SH-SY5Y (cell line): ENCODE measurements at regions not wholly inside any gene's neighbourhood (a gene's known extent, or its start where the extent isn't known, plus 50 kb on each side); places are given as distances from the start of the nearest gene placed in this dataset.

Experiments
- GATA2 ChIP-seq: IDR thresholded peaks from 2 replicates; pipeline ENCODE4 v1.6.1; 2011; ENCODE audit warnings: mild to moderate bottlenecking, low read depth, low read length
- GATA3 ChIP-seq: IDR thresholded peaks from 2 replicates; pipeline ENCODE4 v1.6.1; 2011; ENCODE audit warnings: low read depth, mild to moderate bottlenecking, low read length, moderate library complexity

DNA sequence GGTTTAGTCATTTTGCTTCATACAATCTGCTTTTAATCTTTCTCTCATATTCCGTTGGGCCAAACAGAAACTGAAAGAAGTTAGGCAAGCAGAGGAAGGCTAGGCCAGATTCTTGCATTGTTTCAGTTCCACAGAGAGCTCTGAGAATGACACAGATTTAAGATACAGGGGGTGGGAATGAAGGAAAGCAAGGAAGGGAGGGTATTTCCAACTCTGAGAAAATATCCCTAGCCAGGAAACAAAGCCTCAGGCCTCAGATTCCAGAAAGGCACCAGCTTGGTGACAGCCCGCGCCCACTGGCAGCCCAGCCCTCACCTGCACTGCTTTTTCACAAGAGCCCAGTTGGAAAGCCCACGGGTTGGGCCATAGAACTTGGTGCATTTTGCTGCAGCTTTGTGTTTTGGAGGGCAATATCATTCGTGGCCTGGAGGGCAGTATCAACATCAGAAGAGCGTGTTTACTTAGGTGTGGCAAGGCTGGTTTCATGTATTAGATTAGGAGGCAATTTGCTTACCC, 63.5 kb downstream of the ENC1 start:
- TF ChIP-seq GATA2, result no peak
- TF ChIP-seq GATA3, result no peak

DNA sequence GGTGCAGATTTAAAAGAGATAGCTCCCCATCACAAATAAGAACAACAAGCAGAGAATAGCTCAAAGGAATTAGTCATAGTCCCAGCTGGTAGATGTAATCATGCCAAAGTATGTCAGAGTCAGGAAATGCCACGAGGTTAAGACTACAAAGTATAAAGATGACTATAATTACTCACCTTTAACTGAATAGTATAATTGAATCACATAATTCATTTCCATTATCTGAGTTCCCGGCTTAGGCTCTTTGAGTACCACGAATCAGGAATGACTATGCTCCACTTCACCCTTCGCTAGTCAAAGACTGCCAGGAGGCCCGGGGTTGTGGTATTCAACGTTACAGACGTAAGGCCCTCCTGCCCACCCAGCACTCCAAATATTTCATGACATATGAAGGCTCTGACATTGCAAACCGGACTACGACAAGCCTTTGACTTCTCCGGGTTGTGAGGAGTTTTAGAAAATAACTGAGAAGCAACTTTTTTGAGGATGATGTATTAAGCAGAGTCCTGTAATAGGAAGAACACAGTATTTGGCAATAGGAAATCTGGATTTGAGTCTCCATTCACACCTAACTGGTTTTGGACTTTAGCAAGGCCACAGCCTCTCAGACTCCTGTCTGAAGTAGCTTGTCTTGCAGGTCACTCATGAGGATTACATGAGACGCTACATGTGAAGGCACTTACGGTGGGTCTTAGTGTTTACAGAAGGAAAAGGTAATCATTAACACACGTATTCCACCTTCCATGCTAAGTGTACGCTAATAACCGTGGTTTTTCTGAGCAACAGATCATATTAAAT, 64.6 kb downstream of the ENC1 start:
- no peak for TF ChIP-seq GATA2
- no peak for TF ChIP-seq GATA3

DNA sequence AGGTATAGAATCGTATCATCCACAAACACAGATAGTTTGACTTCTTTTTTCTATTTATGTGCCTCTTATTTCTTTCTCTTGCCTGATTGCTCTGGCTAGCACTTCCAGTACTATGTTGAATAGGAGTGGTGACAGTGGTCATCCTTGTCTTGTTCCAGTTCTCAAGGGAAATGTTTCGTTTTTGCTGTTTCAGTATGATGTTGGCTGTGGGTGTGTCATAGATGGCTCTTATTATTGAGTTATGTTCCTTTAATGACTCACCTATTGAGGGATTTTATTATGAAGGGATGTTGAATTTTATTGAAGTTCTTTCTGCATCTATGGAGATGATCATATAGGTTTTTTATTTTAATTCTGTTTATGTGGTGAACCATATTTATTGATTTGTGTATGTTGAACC, 70.3 kb downstream of the ENC1 start:
- TF ChIP-seq GATA2 (no peak), GATA3 (no peak)

DNA sequence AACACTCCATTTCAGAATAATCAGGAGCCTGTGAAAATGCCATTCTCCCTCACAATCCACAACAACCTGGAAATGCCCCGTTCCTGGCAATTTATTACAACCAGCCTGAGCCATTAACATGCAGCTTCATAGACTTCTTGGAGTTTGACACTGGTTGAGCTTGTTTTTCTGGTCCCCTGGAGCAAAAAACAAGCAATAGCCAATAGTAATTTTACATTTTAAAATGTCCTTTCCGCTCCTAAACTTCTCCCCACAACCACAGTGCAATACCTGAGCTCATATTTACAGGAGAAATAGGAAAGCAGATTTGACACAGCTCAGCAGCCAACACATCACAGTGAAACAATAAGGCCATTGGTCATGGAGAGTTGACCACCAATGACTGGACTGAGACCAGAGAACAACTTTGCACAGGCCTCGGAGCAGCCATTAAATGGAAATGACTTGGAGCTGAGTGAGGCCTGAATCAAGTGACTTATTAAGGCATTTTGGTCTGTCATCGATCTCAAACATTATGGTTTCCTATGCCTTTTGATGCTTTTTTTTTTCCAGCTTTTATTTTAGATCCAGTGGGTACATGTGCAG, 73.0 kb downstream of the ENC1 start:
- no peak for TF ChIP-seq GATA3
- TF ChIP-seq GATA2, result no peak

DNA sequence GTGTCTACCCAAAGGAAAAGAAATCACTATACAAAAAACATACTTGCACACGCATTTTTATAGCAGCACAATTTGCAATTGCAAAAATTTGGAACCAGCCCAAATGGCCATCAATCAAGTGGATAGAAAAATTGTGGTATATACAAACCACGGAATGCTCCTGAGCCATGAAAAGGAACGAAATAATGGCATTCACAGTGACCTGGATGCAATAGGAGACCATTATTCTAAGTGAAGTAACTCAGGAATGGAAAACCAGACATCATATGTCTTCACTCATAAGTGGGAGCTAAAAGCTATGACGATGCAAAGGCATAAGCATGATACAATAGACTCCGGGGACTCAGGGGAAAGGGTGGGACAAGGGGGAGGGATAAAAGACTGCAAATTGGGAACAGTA, 78.4 kb downstream of the ENC1 start:
- no peak for TF ChIP-seq GATA3
- TF ChIP-seq GATA2, result no peak

DNA sequence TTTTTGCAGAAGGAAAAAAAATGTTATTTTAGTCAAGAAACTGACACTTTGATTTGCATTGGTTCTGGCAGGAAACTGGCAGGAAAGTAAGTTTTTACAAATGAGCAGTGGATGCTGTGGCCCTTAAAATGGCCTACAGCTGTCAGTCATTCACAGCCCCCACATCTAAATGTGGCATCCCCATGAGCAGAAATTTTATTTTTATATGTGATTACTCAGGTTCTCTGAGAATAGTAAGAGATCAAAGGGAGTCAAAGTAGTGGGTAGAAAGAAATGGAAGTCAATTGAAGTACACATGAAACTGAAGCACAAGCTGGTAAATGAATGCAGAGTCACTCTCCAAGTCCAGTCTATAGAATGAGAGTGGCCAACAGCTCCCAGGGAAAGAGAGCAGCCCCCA, 80.3 kb downstream of the ENC1 start:
- no peak for TF ChIP-seq GATA3
- TF ChIP-seq GATA2, result no peak

DNA sequence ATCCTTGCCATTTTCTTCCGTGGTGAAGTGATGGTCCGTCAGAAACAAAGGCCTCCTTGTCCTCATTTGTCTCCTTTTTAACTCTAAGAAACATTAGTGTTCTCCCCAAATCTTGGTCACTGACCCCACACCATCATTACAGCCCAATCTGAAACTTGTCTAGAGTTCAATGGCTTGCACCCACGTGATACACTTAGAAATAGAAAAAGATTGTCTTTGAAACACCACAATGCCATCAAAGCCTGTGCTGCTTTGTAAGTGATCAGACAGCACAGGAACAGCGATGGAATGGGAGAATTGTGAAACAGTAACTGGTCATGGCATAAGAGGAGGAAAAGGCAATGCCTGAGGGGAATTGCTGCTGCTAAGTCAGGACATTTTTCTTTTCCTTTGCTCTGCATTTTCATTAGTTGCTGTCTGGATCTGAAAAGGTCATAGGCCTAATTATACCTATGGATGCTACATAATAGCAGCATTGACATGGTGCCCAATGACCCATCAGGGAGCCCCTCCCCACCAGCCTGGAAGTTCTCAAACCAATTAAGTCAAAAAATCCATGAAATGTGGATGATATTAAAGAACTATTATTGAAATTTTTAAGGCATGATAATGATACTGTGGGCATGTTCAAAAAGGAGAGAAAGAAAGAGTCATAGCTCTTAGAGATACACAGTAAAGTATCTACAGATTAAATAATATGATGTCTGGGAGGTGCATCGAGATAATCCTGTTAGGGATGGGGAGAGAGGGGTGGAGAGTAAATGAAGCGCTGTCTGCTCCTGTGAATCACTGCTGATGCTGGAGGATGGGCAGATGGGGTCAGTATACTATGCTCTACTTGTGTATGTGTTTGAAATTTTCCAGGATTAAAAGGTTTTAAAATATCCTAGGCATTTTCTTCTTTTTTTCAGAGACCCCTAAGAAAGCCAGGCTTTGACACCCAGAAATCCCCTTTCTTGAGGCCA, 83.6 kb downstream of the ENC1 start:
- TF ChIP-seq GATA2 (no peak), GATA3 (no peak)

DNA sequence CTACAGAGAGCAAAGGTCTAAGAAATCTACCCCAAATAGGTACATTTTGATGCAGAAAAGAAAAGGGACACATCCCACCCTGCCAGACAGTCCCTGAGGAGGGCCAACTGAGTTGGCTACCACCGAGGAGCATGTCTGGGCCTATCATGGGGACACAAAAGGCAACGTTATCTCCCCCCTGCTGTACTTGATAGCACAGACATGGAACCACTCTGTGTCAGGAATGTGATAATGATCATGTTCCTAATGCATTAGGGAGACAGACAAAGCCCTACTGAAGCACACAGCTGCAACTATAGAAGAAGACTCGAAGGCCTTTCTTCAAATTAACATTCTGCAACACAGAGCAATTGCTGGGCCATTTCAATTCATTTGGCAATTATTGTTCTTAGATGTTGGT, 84.5 kb downstream of the ENC1 start:
- TF ChIP-seq GATA3 (peak; percentile 28; the same call in 1 of the 2 replicates), GATA2 (peak; percentile 51; the same call in 1 of the 2 replicates)

DNA sequence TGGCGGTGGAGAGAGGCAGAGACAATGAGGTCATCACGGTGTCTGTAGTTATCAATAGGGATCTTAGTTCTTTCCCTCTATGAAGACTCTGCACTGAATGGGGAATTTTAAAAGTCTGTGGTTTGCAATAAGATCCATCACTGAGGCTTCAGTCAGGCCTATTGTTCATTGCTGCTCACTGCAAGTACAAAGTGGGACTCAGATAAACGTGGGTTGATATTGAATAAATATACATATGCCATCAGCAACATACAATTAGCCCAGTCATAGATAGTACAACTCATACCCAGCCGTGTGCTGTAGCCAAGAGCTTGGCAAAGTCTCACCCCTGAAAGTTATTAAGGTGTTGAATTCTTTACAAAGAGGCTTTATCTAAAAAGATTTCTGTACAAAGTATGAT, 88.4 kb downstream of the ENC1 start:
- TF ChIP-seq GATA2 (no peak), GATA3 (no peak)

DNA sequence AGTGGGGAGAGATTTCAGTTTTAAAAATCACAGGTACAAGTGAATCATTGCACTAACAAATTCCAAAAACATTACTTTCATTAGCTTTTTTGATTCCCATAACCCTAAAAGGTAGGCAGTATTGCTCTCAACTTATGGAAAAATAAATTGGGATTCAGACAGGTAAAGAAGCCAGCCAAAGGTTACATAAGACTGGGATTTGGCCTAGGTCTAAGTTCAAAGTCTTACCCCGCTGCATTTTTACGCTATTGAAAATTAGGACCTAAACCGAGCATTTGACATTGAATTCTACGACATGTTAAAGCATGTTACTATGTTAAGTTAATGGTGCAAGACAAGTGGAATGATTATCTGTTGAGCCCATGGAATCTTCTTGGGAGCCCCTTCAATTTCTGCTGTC, 89.6 kb downstream of the ENC1 start:
- TF ChIP-seq GATA2, result no peak
- no peak for TF ChIP-seq GATA3

DNA sequence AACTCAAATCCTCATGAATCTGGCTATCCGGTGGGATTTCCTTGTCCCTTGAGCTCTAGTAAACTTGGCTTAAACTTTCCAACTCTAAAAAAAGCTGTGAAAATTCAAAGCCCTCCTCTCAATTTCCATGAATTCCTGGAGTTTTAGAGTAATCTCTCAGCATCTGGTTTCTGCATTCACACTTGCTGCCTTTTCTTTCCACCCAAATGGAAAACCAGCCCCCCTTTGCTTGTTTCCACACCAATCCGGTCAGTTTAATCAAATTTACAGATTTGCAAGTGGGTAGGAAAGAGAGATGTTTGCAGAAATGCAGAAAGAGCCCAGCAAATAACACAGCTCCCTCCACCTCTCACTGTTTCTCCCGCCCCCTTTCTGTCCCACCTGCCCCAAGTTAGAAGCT, 91.1 kb downstream of the ENC1 start:
- no peak for TF ChIP-seq GATA2
- no peak for TF ChIP-seq GATA3

DNA sequence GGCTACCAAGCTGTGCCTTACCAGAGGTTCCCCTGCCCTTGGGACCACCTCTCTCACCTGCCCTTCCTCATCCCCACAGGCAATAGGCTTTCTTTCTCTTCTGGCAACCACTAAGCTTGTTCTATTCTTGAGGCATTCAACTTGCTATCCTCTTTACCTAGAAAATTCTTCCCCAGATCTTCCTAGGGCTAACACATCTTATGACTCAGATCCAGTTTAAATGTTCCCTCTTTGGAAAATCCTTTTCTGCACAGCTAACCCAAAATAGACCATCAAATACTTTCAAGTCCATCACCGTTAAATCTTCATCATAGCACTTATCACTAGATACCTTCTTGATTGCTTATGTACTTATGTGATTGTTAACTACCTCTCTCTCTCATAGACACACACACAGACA, 93.7 kb downstream of the ENC1 start:
- no peak for TF ChIP-seq GATA3

DNA sequence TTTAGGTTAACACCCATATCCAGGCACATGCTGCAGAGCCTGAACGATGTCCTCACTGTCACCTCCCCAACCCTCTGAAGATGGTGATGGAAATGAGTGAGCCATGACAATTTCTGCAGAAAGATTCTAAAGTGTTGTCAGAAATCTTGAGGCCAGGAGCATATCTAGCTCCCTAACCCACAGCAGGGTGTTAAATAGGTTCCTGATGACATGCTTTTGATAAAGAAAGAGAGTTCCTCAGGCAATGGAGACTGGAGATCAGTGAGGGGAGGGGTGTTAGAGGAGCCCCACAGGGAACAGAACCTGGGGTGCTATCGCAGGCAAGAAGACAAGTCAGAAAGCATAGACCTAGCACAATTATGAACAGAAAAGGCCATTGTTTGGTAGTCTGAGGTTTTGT, 95.7 kb downstream of the ENC1 start:
- TF ChIP-seq GATA2, result no peak
- no peak for TF ChIP-seq GATA3
